ENCODE measurements at regions not wholly inside any gene's neighbourhood (a gene's known extent, or its start where the extent isn't known, plus 50 kb on each side); places are given as distances from the start of the nearest gene placed in this dataset.

GRCh38 chr5:117800261-117800660 lies 1188.1 kb downstream of the DTWD2 start:
- no peak for TF ChIP-seq CTCF (IDR thresholded peaks at IDR 0.05; ENCODE audit: control extremely low read depth, extremely low read depth)
- Histone ChIP-seq H3K36me3 (ENCODE audit: control insufficient read depth in 4 of 4, insufficient read depth in 4 of 4, low read length in 4 of 4) (no peaks in the 10 kb centered on the region), H3K4me1 (ENCODE audit: control insufficient read depth in 5 of 5, insufficient read depth in 5 of 5, low read length in 5 of 5) (no peaks in the 10 kb centered on the region), H3K4me3 (no peak overlapping the region), H3K9me3 (ENCODE audit: control insufficient read depth in 4 of 4, insufficient read depth in 3 of 4, low read length in 3 of 4) (no peaks in the 10 kb centered on the region), H3K27me3 (ENCODE audit: control insufficient read depth in 3 of 3, insufficient read depth in 3 of 3, low read length in 2 of 3) (no peaks in the 10 kb centered on the region), H3K27ac (ENCODE audit: low read depth in 1 of 2, low read length in 1 of 2) (no peak overlapping the region), H3K9ac (ENCODE audit: insufficient read depth in 1 of 2, low read length in 2 of 2) (no peak overlapping the region)
- DNase-seq (no peak), ATAC-seq (ENCODE audit: insufficient read depth, low FRiP score) (no peak)

- Histone ChIP-seq H3K4me1 (ENCODE audit: control insufficient read depth in 5 of 5, insufficient read depth in 5 of 5, low read length in 5 of 5) (peaks cover 0 to 4% (median 0%) of the 10 kb centered on the region in 5 donors), H3K27ac (ENCODE audit: low read depth in 1 of 2, low read length in 1 of 2) (no peak overlapping the region), H3K9ac (ENCODE audit: insufficient read depth in 1 of 2, low read length in 2 of 2) (no peak overlapping the region), H3K36me3 (ENCODE audit: control insufficient read depth in 4 of 4, insufficient read depth in 4 of 4, low read length in 4 of 4) (no peaks in the 10 kb centered on the region), H3K9me3 (ENCODE audit: control insufficient read depth in 4 of 4, insufficient read depth in 3 of 4, low read length in 3 of 4) (no peaks in the 10 kb centered on the region), H3K27me3 (ENCODE audit: control insufficient read depth in 3 of 3, insufficient read depth in 3 of 3, low read length in 2 of 3) (no peaks in the 10 kb centered on the region), H3K4me3 (no peak overlapping the region)
- TF ChIP-seq CTCF (IDR thresholded peaks at IDR 0.05; ENCODE audit: control extremely low read depth, extremely low read depth): no peak
- DNase-seq (no peak), ATAC-seq (ENCODE audit: insufficient read depth, low FRiP score) (no peak)
- WGBS, 2 donors: 94 to 98% methylated on average over 3 of the region's 3 CpGs
These were observed 1193.5 kb downstream of the DTWD2 start for GRCh38 chr5:117794847-117795246.

GRCh38 chr5:117793963-117794362 lies 1194.4 kb downstream of the DTWD2 start:
- Histone ChIP-seq H3K27me3 (ENCODE audit: control insufficient read depth in 3 of 3, insufficient read depth in 3 of 3, low read length in 2 of 3) (no peaks in the 10 kb centered on the region), H3K9me3 (ENCODE audit: control insufficient read depth in 4 of 4, insufficient read depth in 3 of 4, low read length in 3 of 4) (no peaks in the 10 kb centered on the region), H3K9ac (ENCODE audit: insufficient read depth in 1 of 2, low read length in 2 of 2) (no peak overlapping the region), H3K27ac (ENCODE audit: low read depth in 1 of 2, low read length in 1 of 2) (no peak overlapping the region), H3K4me1 (ENCODE audit: control insufficient read depth in 5 of 5, insufficient read depth in 5 of 5, low read length in 5 of 5) (peaks cover 0 to 4% (median 0%) of the 10 kb centered on the region in 5 donors), H3K36me3 (ENCODE audit: control insufficient read depth in 4 of 4, insufficient read depth in 4 of 4, low read length in 4 of 4) (no peaks in the 10 kb centered on the region), H3K4me3 (no peak overlapping the region)
- no peak for ATAC-seq (ENCODE audit: insufficient read depth, low FRiP score)
- WGBS, 2 donors: 69 to 87% methylated on average over 5 of the region's 5 CpGs
- DNase-seq: peak in 1 of 3 donors; percentile 8
- TF ChIP-seq CTCF (IDR thresholded peaks at IDR 0.05; ENCODE audit: control extremely low read depth, extremely low read depth): no peak

- DNase-seq (no peak), ATAC-seq (ENCODE audit: insufficient read depth, low FRiP score) (no peak)
- no peaks in the 10 kb centered on the region for H3K9me3 ChIP-seq (ENCODE audit: control insufficient read depth in 4 of 4, insufficient read depth in 3 of 4, low read length in 3 of 4)
- peaks cover 0 to 4% (median 0%) of the 10 kb centered on the region in 5 donors for H3K4me1 ChIP-seq (ENCODE audit: control insufficient read depth in 5 of 5, insufficient read depth in 5 of 5, low read length in 5 of 5)
- no peak overlapping the region for H3K9ac ChIP-seq (ENCODE audit: insufficient read depth in 1 of 2, low read length in 2 of 2)
- no peak overlapping the region for H3K27ac ChIP-seq (ENCODE audit: low read depth in 1 of 2, low read length in 1 of 2)
- H3K27me3 ChIP-seq (ENCODE audit: control insufficient read depth in 3 of 3, insufficient read depth in 3 of 3, low read length in 2 of 3): no peaks in the 10 kb centered on the region
- 71 to 92% methylated on average over 1 of the region's 1 CpG for WGBS, 2 donors
- TF ChIP-seq CTCF (IDR thresholded peaks at IDR 0.05; ENCODE audit: control extremely low read depth, extremely low read depth): no peak
- H3K4me3 ChIP-seq: no peak overlapping the region
- H3K36me3 ChIP-seq (ENCODE audit: control insufficient read depth in 4 of 4, insufficient read depth in 4 of 4, low read length in 4 of 4): no peaks in the 10 kb centered on the region
These were observed 1195.9 kb downstream of the DTWD2 start for GRCh38 chr5:117792476-117792875.
